HTR-8/SVneo (cell line): ENCODE measurements at regions not wholly inside any gene's neighbourhood (a gene's known extent, or its start where the extent isn't known, plus 50 kb on each side); places are given as distances from the start of the nearest gene placed in this dataset.

Source experiments
- DNase-seq: peaks from one replicate; pipeline ENCODE4 v3.0.0; 2011; ENCODE audit warnings: low spot score, mixed read lengths; ENCODE audit not compliant: insufficient read length
- FAIRE-seq: peaks from 2 replicates; lab custom pipeline; 2011; peaks lifted over from hg19 to GRCh38; lab: Jason Lieb, UNC

DNA sequence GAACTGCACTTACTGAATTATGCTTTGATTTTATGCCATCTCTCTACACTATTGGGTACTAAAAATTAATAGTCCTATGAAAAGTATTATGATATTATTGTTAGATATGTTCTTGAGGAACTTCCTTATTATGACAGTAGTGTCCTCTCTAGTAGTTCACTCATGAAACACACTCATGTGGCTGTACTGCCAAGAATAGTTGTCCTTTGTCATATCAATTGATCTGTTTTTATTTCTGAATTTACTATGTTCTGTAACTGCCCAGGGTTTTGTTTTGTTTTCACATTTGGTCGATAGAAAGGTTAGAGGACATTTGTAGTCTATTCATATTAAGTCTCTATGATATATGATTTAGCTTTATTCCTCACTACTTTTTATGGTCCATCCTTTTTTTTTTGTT, 215.2 kb downstream of the PPARGC1A start:
- no peak for FAIRE-seq

DNA sequence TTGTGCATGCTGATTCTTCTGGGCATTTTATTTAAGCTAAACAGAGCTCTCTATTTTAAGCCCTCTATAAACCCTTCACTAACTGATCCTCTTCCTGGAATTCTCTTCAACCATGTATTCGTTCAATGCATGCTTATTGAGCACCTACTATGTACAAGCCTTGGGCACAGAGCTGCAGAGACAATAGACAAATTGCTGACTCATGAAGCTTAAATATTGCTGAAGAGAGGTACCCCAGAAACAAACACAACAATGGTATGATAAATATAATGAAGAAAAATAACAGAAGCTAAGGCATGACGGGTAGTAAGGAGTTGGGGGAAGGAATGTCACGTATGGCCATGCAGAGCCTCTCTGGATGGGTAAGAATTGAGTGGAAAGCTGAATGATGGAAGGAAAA, 222.2 kb downstream of the PPARGC1A start:
- DNase-seq (no peak), FAIRE-seq (no peak)

More for the DNA sequence above, 215.2 kb downstream of the PPARGC1A start:
- no peak for DNase-seq

DNA sequence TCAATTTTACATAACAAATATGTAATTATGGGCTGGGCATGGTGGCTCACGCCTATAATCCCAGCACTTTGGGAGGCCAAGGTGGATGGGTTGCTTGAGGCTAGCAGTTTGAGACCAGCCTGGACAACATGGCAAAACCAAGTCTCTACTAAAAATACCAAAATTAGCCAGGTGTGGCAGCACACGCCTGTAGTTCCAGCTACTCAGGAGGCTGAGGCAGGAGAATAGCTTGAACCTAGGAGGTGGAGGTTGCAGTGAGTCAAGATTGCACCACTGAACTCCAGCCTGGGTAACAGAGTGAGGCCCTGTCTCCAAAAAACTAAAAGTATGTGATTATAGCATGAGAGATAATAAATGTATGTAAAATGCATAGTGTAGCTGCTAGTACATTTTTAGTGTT, 229.0 kb downstream of the PPARGC1A start:
- FAIRE-seq (no peak), DNase-seq (no peak)

GRCh38 chr4:23654791-23655190, 235.1 kb downstream of the PPARGC1A start:
- DNase-seq (no peak), FAIRE-seq (no peak)

DNA sequence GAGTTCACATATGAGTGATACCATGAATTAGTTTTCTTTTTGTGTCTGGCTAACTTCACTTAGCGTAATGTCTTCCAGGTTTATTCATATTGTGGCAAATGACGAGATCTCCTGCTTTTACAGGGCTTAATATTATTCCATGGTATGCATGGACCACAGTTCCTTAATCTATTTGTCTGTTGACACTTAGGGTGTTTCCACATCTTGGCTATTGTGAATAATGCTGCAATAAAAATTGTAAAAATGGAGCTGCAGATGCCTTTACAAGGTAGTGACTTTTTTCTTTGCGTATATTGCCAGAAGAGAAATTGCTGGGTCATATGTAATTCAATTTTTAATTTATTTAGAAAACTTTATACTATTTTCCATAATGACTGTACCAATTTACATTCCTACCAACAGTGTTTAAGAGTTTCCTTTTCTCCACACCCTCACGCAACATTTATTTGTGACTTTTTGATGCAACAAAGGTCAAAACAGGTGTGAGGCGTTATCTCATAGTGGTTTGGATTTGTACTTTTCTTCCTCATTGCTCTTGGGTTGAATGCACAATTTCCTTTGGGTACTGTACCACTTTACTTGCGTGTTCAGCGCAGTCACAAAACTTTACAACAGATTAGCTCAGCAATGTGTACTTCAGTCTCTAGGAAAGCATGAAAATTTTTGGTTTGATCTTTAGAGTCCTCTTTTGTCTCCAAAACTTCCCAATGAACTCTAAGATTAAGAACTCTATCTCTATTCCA, 240.8 kb downstream of the PPARGC1A start:
- FAIRE-seq (no peak), DNase-seq (no peak)

GRCh38 chr4:23635468-23635867, 254.4 kb downstream of the PPARGC1A start:
- DNase-seq (no peak), FAIRE-seq (no peak)

GRCh38 chr4:23631255-23631950, 258.4 kb downstream of the PPARGC1A start:
- no peak for FAIRE-seq
- no peak for DNase-seq

- FAIRE-seq = no peak
- DNase-seq = no peak
Observed at GRCh38 chr4:23630110-23630509, 259.7 kb downstream of the PPARGC1A start.

GRCh38 chr4:23629421-23629820, 260.4 kb downstream of the PPARGC1A start:
- DNase-seq (no peak), FAIRE-seq (no peak)

- no peak for FAIRE-seq
- no peak for DNase-seq
Observed at GRCh38 chr4:23614284-23614892, 275.5 kb downstream of the PPARGC1A start.

DNA sequence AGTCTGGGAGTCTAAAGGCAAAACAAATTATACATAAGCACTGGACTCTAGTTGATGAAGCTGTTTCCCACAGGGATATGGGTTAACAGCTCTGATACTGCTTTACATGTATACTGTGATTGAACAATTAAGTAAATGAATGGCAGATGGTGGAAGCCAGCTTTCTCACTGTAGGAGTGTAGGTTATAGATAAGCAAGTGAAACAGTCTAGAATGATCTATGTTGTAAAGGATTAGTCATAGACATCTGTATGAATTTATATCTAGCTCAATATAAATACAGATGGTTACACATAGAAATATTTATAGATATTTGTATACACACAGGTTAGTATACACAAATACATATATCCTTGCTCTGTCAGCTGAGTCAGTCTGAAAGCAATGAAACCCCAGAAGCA, 276.1 kb downstream of the PPARGC1A start:
- DNase-seq = no peak
- no peak for FAIRE-seq

GRCh38 chr4:23602720-23603119, 287.1 kb downstream of the PPARGC1A start:
- FAIRE-seq (no peak), DNase-seq (no peak)

GRCh38 chr4:23594125-23594524, 295.7 kb downstream of the PPARGC1A start:
- FAIRE-seq = no peak
- no peak for DNase-seq

DNA sequence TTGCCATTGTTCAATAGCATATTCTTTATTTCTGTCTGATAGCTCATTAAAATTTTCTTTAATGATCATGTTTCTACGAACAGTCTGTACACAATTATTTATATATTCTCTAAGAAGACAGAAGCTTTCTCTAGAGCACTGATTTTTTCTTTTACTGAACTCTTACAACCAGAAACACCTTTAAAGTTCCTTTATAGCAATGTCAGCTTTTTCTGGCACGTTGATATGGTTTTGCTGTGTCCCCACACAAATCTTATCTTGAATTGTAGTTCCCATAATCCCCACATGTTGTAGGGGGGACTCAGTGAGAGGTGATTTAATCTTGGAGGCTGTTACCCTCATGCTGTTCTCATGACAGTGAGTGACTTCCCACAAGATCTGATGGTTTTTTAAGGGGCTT, 299.4 kb downstream of the PPARGC1A start:
- FAIRE-seq (no peak), DNase-seq (no peak)

GRCh38 chr4:23584024-23584423, 305.8 kb downstream of the PPARGC1A start:
- DNase-seq (no peak), FAIRE-seq (no peak)

DNA sequence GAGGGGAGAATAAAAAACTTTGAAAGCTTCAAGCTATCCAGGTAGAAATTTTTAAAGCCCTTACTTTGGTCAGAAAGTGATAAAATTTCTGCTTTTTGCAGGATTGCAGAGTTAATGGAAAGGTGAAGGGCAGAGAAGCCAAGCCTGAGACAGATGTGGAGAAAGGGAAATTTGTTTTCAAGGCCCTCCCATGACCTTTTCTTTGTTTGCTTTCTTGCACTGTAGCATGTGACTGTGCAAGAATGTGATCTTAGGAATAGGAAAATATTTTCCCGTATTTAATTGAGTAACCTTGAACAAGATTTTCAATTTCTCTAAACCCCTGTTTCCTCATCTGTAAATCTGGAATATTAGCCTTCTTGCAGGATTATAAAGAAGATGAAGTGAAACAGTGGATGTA, 307.2 kb downstream of the PPARGC1A start:
- FAIRE-seq = no peak

DNA sequence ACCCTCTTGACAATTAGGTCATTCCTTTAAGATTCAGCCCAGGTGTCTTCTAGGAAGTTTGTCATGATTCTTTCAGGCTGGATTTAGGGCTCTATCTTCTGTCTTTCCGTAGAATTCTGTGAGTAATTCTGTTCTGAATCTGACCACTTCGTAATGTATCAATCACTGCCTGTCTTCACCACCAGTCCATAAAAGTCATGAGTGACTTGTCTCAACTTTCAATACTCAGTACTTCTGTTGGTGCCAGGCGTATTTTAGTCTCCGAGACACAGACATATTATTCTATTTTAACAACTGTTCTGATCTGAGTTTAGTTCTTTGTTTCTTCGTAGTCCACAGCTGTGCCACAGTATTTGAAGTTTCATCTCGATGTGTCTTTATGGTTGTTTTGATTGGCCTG, 310.7 kb downstream of the PPARGC1A start:
- FAIRE-seq (no peak), DNase-seq (no peak)

More for the DNA sequence above, 307.2 kb downstream of the PPARGC1A start:
- no peak for DNase-seq

GRCh38 chr4:23577398-23577797, 312.4 kb downstream of the PPARGC1A start:
- FAIRE-seq = no peak
- no peak for DNase-seq

DNA sequence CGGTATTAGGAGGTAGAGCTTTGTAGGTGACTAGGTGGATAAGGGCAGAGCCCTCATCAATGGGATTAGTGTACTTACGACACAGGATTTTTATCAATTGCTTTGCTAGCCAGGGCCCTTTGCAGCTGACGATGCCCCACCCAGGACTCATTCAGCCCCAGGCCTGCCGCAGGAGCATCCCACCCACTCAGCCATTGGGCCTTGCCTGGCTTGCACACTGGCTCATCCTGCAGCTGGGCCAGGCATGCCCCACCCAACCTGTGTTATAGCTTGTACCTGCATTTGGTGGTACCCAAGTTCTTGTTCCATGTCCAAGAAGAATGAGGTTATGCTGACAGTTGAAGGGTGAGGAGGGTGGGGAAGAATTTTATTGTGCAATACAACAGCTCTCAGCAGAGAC, 317.5 kb downstream of the PPARGC1A start:
- FAIRE-seq (no peak), DNase-seq (no peak)

GRCh38 chr4:23567338-23567737, 322.5 kb downstream of the PPARGC1A start:
- no peak for DNase-seq
- FAIRE-seq = no peak

DNA sequence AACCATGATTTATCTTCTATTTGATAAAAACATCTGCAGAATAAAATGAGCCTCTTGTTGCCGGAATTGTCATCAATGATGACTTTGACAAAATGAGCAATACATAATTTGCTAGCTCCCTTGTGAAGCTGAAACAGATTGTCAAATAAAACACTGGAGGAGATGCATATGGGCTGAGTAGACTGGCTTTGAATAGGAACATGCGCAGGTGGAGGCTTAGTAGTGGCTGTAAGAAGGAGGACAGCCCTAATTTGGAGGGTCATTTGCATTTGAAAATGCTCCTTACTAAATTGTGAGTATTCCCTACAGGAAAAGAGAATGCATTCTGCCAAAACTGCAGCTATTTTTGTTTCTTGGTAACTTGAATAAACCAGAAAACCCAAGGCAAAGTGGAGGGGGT, 329.1 kb downstream of the PPARGC1A start:
- no peak for FAIRE-seq
- no peak for DNase-seq
